GM12864 (cell line): ENCODE measurements at regions not wholly inside any gene's neighbourhood (a gene's known extent, or its start where the extent isn't known, plus 50 kb on each side); places are given as distances from the start of the nearest gene placed in this dataset.

Experiments used
- DNase-seq: peaks from one replicate; pipeline ENCODE4 v3.0.0-alpha.2; 2011; ENCODE audit warnings: low read depth
- H3K4me3 ChIP-seq: 2 replicates; pipeline ENCODE4 v1.5.1; 2011; ENCODE audit warnings: mild to moderate bottlenecking, low read depth, low read length, control low read depth
- TF ChIP-seq, protein P1 (sequence below): IDR thresholded peaks from 2 replicates; pipeline ENCODE4 v1.5.1; 2011; ENCODE audit warnings: low read depth, mild to moderate bottlenecking, moderate library complexity, low read length, control low read depth, inconsistent platforms; ENCODE audit errors: missing control alignments

DNA sequence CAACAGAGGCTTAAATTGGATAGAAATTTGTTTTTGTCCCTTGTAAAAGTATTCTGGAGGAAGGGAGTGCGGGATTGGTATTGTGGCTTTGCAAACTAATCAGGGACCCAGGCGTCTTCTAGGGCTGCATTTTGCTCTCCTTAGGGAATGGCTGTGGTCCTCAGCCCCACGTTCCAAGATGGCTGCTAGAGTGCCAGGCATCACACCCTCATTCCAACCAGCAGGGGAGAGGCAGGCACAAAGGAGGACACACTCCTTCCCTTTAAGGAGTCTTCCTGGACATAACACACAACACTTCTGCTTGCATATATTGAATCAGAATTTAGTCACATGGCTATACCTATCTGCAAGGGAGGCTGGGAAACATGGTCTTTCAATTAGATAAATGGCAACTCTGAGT, 174.5 kb upstream of the LYSMD4 start:
- no peak for DNase-seq
- H3K4me3 ChIP-seq, result no peak overlapping the region
- TF ChIP-seq, protein P1, sequence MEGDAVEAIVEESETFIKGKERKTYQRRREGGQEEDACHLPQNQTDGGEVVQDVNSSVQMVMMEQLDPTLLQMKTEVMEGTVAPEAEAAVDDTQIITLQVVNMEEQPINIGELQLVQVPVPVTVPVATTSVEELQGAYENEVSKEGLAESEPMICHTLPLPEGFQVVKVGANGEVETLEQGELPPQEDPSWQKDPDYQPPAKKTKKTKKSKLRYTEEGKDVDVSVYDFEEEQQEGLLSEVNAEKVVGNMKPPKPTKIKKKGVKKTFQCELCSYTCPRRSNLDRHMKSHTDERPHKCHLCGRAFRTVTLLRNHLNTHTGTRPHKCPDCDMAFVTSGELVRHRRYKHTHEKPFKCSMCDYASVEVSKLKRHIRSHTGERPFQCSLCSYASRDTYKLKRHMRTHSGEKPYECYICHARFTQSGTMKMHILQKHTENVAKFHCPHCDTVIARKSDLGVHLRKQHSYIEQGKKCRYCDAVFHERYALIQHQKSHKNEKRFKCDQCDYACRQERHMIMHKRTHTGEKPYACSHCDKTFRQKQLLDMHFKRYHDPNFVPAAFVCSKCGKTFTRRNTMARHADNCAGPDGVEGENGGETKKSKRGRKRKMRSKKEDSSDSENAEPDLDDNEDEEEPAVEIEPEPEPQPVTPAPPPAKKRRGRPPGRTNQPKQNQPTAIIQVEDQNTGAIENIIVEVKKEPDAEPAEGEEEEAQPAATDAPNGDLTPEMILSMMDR, result no peak

DNA sequence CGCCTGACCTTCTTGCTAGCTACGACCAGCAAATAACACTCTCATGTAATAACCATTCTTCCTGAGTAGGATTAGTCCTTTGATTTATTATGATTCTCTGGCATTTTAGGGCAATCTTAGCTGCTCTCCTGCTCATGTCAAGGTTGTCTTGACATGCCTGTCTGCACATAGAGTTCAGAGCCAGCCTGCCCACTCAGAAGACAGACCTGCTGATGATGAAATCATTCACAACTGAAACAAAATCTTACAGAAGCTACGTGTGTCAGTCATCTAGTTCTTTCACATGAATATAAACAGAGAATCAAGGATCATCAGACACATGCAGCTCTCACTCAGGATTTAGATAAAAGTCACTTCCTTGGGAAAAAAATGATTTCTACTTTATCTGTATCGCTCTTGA, 173.6 kb upstream of the LYSMD4 start:
- TF ChIP-seq, protein P1, result no peak
- H3K4me3 ChIP-seq, result no peak overlapping the region
- DNase-seq, result no peak

DNA sequence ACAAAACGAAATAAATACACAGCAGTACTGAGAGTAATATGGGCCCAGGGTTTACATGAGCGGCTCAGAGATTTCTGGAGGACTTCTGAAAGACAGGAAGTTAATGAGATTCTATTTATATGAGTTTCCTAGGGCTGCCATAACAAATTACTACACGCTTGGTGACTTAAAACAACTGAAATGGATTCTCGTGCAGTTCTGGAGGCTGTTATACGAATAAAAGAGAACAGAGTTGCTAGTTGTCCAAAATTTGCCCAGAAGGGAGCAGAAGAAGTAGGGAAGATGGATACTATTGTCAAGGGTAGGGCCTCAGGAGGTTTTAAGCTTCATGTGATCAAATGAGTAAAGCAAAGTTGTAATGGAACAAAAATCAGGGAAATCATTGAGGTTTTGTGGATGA, 173.1 kb upstream of the LYSMD4 start:
- DNase-seq, result no peak
- TF ChIP-seq, protein P1, result no peak
- no peak overlapping the region for H3K4me3 ChIP-seq

DNA sequence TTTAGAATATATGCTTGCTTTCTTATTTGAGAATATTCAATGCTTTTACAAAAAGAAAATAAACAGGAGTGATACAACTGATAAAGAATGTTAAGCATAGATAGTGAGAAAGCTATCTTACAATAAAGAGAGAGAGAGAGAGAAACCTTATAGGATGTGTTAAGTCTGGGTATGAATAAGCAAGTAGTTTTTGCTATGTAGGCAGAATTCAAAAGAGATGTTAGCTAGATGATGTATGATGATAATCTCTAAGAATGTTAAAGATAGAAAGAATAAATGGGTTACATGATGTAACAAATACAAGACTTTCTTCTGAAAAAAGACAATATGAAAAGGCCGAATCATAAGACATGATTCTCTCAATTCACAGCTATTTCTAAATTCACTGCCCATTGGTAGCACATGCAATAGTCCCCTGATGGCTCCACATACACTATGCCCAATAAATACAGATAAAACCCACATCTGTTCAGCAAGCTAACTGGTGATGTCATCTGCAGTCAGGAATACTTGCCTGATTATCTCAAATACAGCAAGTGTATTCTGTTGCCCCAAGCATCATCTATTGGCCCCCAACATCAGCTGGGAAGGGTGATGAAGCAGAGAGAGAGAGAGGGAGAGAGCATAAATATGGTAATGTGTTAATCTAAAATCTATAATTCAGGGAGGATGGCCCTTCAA, 169.2 kb upstream of the LYSMD4 start:
- TF ChIP-seq, protein P1, result no peak
- no peak overlapping the region for H3K4me3 ChIP-seq
- no peak for DNase-seq

DNA sequence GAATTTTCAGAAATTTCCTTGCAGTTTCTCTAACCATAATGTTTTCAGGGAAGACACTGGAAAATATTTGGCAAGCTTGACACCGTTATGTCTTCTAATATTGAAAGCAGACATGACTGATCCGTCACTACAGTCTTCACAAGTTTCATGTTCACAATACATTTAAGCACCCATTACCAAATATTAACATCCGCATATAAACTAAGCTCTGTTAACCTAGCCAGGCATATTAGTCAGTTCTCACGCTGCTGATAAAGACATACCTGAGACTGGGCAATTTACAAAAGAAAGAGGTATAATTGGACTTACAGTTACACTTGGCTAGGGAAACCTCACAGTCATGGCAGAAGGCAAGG, 162.7 kb upstream of the LYSMD4 start:
- H3K4me3 ChIP-seq, result no peak overlapping the region
- DNase-seq, result no peak
- TF ChIP-seq, protein P1, result no peak

DNA sequence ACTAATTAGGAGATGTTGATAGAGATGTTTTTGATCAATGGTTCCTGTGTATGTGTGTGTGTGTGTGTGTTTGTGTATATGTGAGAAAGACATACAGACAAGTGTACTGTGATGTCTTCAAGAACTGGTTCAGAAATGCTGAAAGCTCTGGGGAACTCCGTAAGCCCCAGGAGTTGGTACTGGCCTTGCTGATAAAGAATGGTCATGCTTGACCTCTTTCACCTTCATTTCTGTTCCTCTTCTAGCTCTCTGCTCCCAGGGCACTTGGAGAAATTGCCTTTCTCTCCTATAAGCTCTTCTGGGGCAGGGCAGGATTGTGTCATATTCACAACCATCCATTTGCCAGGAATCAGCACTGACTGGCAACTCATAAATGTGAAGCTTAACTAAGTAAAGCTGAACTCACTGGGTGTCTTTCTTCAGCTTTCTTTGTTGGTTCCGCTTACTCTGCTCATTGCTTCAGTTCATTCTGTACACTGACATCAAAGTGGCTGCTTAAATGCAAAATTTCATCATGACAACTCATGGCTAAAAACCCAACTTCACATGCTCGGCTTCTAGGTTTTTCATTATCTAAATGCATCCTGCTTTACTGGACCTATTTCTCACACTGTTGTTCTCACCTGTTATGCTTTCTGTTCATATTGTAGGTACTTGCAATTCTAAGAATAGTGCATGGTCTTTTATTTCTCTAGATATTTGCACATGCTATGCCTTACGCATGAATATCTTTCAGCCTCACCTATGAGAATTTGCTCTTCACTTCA, 162.1 kb upstream of the LYSMD4 start:
- TF ChIP-seq, protein P1, result no peak

More for the DNA sequence above, 162.1 kb upstream of the LYSMD4 start:
- DNase-seq, result peak; percentile 18
- no peak overlapping the region for H3K4me3 ChIP-seq
